ENCODE measurements at regions not wholly inside any gene's neighbourhood (a gene's known extent, or its start where the extent isn't known, plus 50 kb on each side); places are given as distances from the start of the nearest gene placed in this dataset.

DNA sequence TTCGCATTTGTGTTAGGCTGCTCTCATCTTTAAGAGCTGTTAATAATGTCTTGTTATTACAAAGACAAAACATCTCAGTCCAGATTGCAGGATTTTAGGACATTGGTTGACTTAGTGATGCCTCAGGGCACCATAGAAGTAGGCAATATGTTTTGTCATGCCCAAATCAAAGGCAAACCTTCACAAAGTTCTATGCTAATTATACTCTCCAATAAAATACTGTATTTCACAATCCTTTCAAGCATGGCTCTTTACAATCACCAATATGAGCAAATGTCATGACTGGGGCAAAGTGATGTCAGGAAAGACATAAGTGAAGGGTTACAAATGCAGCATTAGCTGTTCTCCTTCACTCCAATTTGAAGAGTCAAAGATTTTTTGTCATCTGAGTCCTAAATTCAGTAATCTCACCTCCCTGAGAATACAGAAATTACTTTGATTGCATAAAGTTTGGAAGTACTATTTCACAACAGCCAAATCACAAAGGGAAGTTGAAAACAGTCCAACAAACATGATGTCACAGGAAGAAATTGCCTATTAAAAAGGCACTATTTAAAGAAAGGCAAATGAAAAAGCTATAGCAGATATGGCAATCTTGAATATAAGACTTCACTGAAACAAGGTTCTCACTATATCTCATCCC lies 303.2 kb downstream of the PRR16 start:
- H3K4me3 ChIP-seq (ENCODE audit: control insufficient read depth, low read depth, low read length), result no peak overlapping the region
- peak; percentile 59 for DNase-seq (ENCODE audit: low read depth)
- TF ChIP-seq, protein P1, sequence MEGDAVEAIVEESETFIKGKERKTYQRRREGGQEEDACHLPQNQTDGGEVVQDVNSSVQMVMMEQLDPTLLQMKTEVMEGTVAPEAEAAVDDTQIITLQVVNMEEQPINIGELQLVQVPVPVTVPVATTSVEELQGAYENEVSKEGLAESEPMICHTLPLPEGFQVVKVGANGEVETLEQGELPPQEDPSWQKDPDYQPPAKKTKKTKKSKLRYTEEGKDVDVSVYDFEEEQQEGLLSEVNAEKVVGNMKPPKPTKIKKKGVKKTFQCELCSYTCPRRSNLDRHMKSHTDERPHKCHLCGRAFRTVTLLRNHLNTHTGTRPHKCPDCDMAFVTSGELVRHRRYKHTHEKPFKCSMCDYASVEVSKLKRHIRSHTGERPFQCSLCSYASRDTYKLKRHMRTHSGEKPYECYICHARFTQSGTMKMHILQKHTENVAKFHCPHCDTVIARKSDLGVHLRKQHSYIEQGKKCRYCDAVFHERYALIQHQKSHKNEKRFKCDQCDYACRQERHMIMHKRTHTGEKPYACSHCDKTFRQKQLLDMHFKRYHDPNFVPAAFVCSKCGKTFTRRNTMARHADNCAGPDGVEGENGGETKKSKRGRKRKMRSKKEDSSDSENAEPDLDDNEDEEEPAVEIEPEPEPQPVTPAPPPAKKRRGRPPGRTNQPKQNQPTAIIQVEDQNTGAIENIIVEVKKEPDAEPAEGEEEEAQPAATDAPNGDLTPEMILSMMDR (IDR thresholded peaks at IDR 0.05; ENCODE audit: control insufficient read depth, insufficient read depth, low read depth, low read length, missing control alignments), result no peak

DNA sequence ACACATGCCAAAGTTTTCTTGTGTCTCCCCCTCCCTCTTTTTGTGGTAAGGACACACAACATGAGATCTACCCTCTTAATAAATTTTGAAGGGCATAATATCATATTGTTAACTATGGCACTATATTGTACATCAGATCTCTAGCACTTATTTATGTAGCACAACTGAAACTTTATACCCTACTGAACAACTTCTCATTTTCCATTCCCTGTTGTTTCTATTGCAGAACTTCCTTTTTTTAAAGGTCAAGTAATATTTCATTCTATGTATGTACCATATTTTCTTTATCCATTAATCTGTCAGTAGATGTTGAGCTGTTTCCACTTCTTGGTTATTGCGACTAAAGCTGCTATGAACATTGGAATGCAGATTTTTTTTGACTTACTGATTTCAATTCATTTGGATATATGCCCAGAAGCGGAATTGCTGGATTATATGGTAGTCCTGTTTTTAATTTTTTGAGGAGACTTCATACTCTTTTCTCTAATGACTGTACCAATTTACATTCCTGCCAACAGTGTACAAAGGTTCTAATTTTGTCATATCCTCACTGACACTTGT lies 305.3 kb downstream of the PRR16 start:
- peak; percentile 41 for DNase-seq (ENCODE audit: low read depth)
- H3K4me3 ChIP-seq (ENCODE audit: control insufficient read depth, low read depth, low read length), result no peak overlapping the region
- TF ChIP-seq, protein P1 (IDR thresholded peaks at IDR 0.05; ENCODE audit: control insufficient read depth, insufficient read depth, low read depth, low read length, missing control alignments), result no peak

DNA sequence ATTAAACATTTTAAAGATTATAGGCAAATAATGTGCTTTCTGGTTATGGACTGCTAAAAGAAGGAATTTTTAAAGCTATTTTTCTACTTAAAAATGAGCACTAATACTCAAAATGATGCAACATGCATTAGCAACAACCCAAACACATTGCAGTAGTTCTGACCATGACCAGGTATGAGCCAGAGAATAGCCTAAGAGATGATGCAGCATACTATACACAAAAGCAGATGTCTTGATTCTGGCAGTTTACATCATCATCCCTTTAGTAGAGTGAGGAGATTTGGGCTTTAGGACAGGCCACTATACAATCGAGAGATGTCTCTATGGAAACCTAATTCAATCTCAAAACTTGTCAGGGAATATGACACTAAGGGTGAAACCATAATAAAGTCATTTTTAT lies 307.1 kb downstream of the PRR16 start:
- TF ChIP-seq, protein P1 (IDR thresholded peaks at IDR 0.05; ENCODE audit: control insufficient read depth, insufficient read depth, low read depth, low read length, missing control alignments), result no peak
- DNase-seq (ENCODE audit: low read depth), result peak; percentile 23
- no peak overlapping the region for H3K4me3 ChIP-seq (ENCODE audit: control insufficient read depth, low read depth, low read length)

GRCh38 chr5:120778491-120779484 lies 314.7 kb downstream of the PRR16 start:
- H3K4me3 ChIP-seq (ENCODE audit: control insufficient read depth, low read depth, low read length), result peak overlapping the region; percentile 27
- TF ChIP-seq, protein P1 (IDR thresholded peaks at IDR 0.05; ENCODE audit: control insufficient read depth, insufficient read depth, low read depth, low read length, missing control alignments), result no peak
- DNase-seq (ENCODE audit: low read depth), result peak; percentile 62

DNA sequence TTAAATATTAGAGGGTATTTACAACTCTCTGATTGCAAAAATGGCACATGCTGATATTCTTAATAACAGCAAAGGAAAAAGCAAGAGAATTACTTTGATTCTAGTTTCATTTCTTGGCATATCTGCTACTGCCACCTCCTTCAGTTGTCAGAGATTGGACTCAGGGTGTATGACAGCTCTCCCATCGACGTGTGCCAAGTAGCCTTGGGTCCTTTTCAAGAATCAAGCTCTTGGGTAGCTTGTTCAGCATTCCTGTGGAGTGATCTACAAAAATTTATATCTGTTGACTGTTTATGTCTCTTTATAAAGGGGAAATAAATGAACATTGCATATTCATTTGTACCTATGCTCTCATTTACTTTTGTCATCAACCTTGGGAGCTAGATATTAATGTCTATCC lies 315.6 kb downstream of the PRR16 start:
- no peak for DNase-seq (ENCODE audit: low read depth)
- TF ChIP-seq, protein P1 (IDR thresholded peaks at IDR 0.05; ENCODE audit: control insufficient read depth, insufficient read depth, low read depth, low read length, missing control alignments), result no peak
- H3K4me3 ChIP-seq (ENCODE audit: control insufficient read depth, low read depth, low read length), result no peak overlapping the region; the same call in 1 of the 2 replicates

GRCh38 chr5:120788481-120788880 lies 324.4 kb downstream of the PRR16 start:
- no peak for DNase-seq (ENCODE audit: low read depth)
- TF ChIP-seq, protein P1 (IDR thresholded peaks at IDR 0.05; ENCODE audit: control insufficient read depth, insufficient read depth, low read depth, low read length, missing control alignments), result no peak
- no peak overlapping the region for H3K4me3 ChIP-seq (ENCODE audit: control insufficient read depth, low read depth, low read length)

Measured in AG09309 (cell line).